PC-9 (cell line): ENCODE measurements at regions not wholly inside any gene's neighbourhood (a gene's known extent, or its start where the extent isn't known, plus 50 kb on each side); places are given as distances from the start of the nearest gene placed in this dataset.
"Not testable (repeated sequence)": the region's sequence is repeated elsewhere in the genome, so short reads cannot be mapped to it uniquely, and the experiment has no call there.

Source experiments
- CTCF ChIP-seq: fragments of 200-600 bp; sonication (generic); conservative IDR thresholded peaks from 2 replicates; pipeline ENCODE4 v1.6.1; 2017; ENCODE audit warnings: mixed run types, antibody characterized with exemption, mild to moderate bottlenecking, moderate library complexity
- EZH2 ChIP-seq: fragments of 200-600 bp; sonication (generic); IDR thresholded peaks from 2 replicates; pipeline ENCODE4 v1.8.0; 2017; ENCODE audit warnings: antibody characterized with exemption, low read depth

- TF ChIP-seq CTCF, EZH2: not testable (repeated sequence)
Measured at GRCh38 chr2:210746826-210747225, 190.4 kb downstream of the CPS1 start.
